ENCODE measurements at regions not wholly inside any gene's neighbourhood (a gene's known extent, or its start where the extent isn't known, plus 50 kb on each side); places are given as distances from the start of the nearest gene placed in this dataset.
"Not testable (repeated sequence)": the region's sequence is repeated elsewhere in the genome, so short reads cannot be mapped to it uniquely, and the experiment has no call there.

GRCh38 chr2:236998236-236998635 is 87.5 kb upstream of the COPS8 start:
- H3K36me3 ChIP-seq (ENCODE audit: insufficient read depth, insufficient read length, low read length), result no peaks in the 10 kb centered on the region

GRCh38 chr2:236998758-236999157 is 86.9 kb upstream of the COPS8 start:
- no peaks in the 10 kb centered on the region for H3K27me3 ChIP-seq (ENCODE audit: insufficient read depth, insufficient read length)
- no peaks in the 10 kb centered on the region for H3K36me3 ChIP-seq (ENCODE audit: insufficient read depth, insufficient read length, low read length)
- DNase-seq (ENCODE audit: low read depth, low spot score), result no peak
- H3K9me3 ChIP-seq (ENCODE audit: insufficient read depth, low read length), result peaks cover 23% of the 10 kb centered on the region
- TF ChIP-seq ZNF274 (IDR thresholded peaks at IDR 0.05; ENCODE audit: low read depth, low read length), result no peak
- no peak for TF ChIP-seq SUZ12 (IDR thresholded peaks at IDR 0.05; ENCODE audit: extremely low read depth, insufficient read depth, insufficient read length)
- no peak for TF ChIP-seq YY1 (IDR thresholded peaks at IDR 0.05; ENCODE audit: insufficient read depth, insufficient read length)
- no peak overlapping the region for H3K9ac ChIP-seq (ENCODE audit: insufficient read length, low read depth)
- no peak overlapping the region for H3K4me3 ChIP-seq (ENCODE audit: insufficient read length, low read depth)
- peaks cover 2% of the 10 kb centered on the region for H3K4me1 ChIP-seq (ENCODE audit: insufficient read depth, insufficient read length)

More at GRCh38 chr2:236998236-236998635, 87.5 kb upstream of the COPS8 start:
- H3K9ac ChIP-seq (ENCODE audit: insufficient read length, low read depth), result no peak overlapping the region
- peaks cover 2% of the 10 kb centered on the region for H3K4me1 ChIP-seq (ENCODE audit: insufficient read depth, insufficient read length)
- TF ChIP-seq SUZ12 (IDR thresholded peaks at IDR 0.05; ENCODE audit: extremely low read depth, insufficient read depth, insufficient read length) (no peak), ZNF274 (IDR thresholded peaks at IDR 0.05; ENCODE audit: low read depth, low read length) (no peak), YY1 (IDR thresholded peaks at IDR 0.05; ENCODE audit: insufficient read depth, insufficient read length) (no peak)
- no peak for DNase-seq (ENCODE audit: low read depth, low spot score)
- H3K27me3 ChIP-seq (ENCODE audit: insufficient read depth, insufficient read length), result no peaks in the 10 kb centered on the region
- no peak overlapping the region for H3K4me3 ChIP-seq (ENCODE audit: insufficient read length, low read depth)
- H3K9me3 ChIP-seq (ENCODE audit: insufficient read depth, low read length), result peaks cover 23% of the 10 kb centered on the region

- H3K4me3 ChIP-seq (ENCODE audit: insufficient read length, low read depth), result no peak overlapping the region
- no peaks in the 10 kb centered on the region for H3K4me1 ChIP-seq (ENCODE audit: insufficient read depth, insufficient read length)
- TF ChIP-seq SUZ12 (IDR thresholded peaks at IDR 0.05; ENCODE audit: extremely low read depth, insufficient read depth, insufficient read length) (no peak), ZNF274 (IDR thresholded peaks at IDR 0.05; ENCODE audit: low read depth, low read length) (no peak), YY1 (IDR thresholded peaks at IDR 0.05; ENCODE audit: insufficient read depth, insufficient read length) (no peak)
- H3K36me3 ChIP-seq (ENCODE audit: insufficient read depth, insufficient read length, low read length), result no peaks in the 10 kb centered on the region
- DNase-seq (ENCODE audit: low read depth, low spot score), result no peak
- H3K9ac ChIP-seq (ENCODE audit: insufficient read length, low read depth), result no peak overlapping the region
- H3K9me3 ChIP-seq (ENCODE audit: insufficient read depth, low read length), result peaks cover 23% of the 10 kb centered on the region
- no peaks in the 10 kb centered on the region for H3K27me3 ChIP-seq (ENCODE audit: insufficient read depth, insufficient read length)
Observed at GRCh38 chr2:237000481-237000880, 85.2 kb upstream of the COPS8 start.

- H3K9ac ChIP-seq (ENCODE audit: insufficient read length, low read depth); H3K4me1 ChIP-seq (ENCODE audit: insufficient read depth, insufficient read length); DNase-seq (ENCODE audit: low read depth, low spot score); H3K36me3 ChIP-seq (ENCODE audit: insufficient read depth, insufficient read length, low read length); H3K27me3 ChIP-seq (ENCODE audit: insufficient read depth, insufficient read length); H3K4me3 ChIP-seq (ENCODE audit: insufficient read length, low read depth); H3K9me3 ChIP-seq (ENCODE audit: insufficient read depth, low read length): not testable (repeated sequence)
Observed at GRCh38 chr2:237005341-237005740, 80.3 kb upstream of the COPS8 start.

GRCh38 chr2:237011206-237011795 is 74.4 kb upstream of the COPS8 start:
- no peaks in the 10 kb centered on the region for H3K4me1 ChIP-seq (ENCODE audit: insufficient read depth, insufficient read length)

GRCh38 chr2:237012004-237012403 is 73.7 kb upstream of the COPS8 start:
- no peak for DNase-seq (ENCODE audit: low read depth, low spot score)

More at GRCh38 chr2:237011206-237011795, 74.4 kb upstream of the COPS8 start:
- Histone ChIP-seq H3K4me3 (ENCODE audit: insufficient read length, low read depth) (no peak overlapping the region), H3K27me3 (ENCODE audit: insufficient read depth, insufficient read length) (no peaks in the 10 kb centered on the region), H3K36me3 (ENCODE audit: insufficient read depth, insufficient read length, low read length) (no peaks in the 10 kb centered on the region), H3K9ac (ENCODE audit: insufficient read length, low read depth) (no peak overlapping the region), H3K9me3 (ENCODE audit: insufficient read depth, low read length) (no peaks in the 10 kb centered on the region)
- no peak for TF ChIP-seq SUZ12 (IDR thresholded peaks at IDR 0.05; ENCODE audit: extremely low read depth, insufficient read depth, insufficient read length)
- TF ChIP-seq YY1 (IDR thresholded peaks at IDR 0.05; ENCODE audit: insufficient read depth, insufficient read length), result no peak
- no peak for TF ChIP-seq ZNF274 (IDR thresholded peaks at IDR 0.05; ENCODE audit: low read depth, low read length)
- no peak for DNase-seq (ENCODE audit: low read depth, low spot score)

GRCh38 chr2:237012577-237013267 is 73.0 kb upstream of the COPS8 start:
- peaks cover 7% of the 10 kb centered on the region; the same call in 1 of the 2 replicates for H3K9me3 ChIP-seq (ENCODE audit: insufficient read depth, low read length)
- no peak overlapping the region for H3K9ac ChIP-seq (ENCODE audit: insufficient read length, low read depth)
- no peaks in the 10 kb centered on the region for H3K36me3 ChIP-seq (ENCODE audit: insufficient read depth, insufficient read length, low read length)
- no peak for DNase-seq (ENCODE audit: low read depth, low spot score)
- no peak overlapping the region for H3K4me3 ChIP-seq (ENCODE audit: insufficient read length, low read depth)
- no peak for TF ChIP-seq YY1 (IDR thresholded peaks at IDR 0.05; ENCODE audit: insufficient read depth, insufficient read length)
- no peak for TF ChIP-seq ZNF274 (IDR thresholded peaks at IDR 0.05; ENCODE audit: low read depth, low read length)
- no peak for TF ChIP-seq SUZ12 (IDR thresholded peaks at IDR 0.05; ENCODE audit: extremely low read depth, insufficient read depth, insufficient read length)
- no peaks in the 10 kb centered on the region for H3K27me3 ChIP-seq (ENCODE audit: insufficient read depth, insufficient read length)
- no peaks in the 10 kb centered on the region for H3K4me1 ChIP-seq (ENCODE audit: insufficient read depth, insufficient read length)

More at GRCh38 chr2:237012004-237012403, 73.7 kb upstream of the COPS8 start:
- H3K4me3 ChIP-seq (ENCODE audit: insufficient read length, low read depth), result no peak overlapping the region
- no peaks in the 10 kb centered on the region for H3K36me3 ChIP-seq (ENCODE audit: insufficient read depth, insufficient read length, low read length)
- TF ChIP-seq SUZ12 (IDR thresholded peaks at IDR 0.05; ENCODE audit: extremely low read depth, insufficient read depth, insufficient read length), result no peak
- TF ChIP-seq ZNF274 (IDR thresholded peaks at IDR 0.05; ENCODE audit: low read depth, low read length), result no peak
- no peak for TF ChIP-seq YY1 (IDR thresholded peaks at IDR 0.05; ENCODE audit: insufficient read depth, insufficient read length)
- H3K4me1 ChIP-seq (ENCODE audit: insufficient read depth, insufficient read length), result no peaks in the 10 kb centered on the region
- peaks cover 7% of the 10 kb centered on the region; the same call in 1 of the 2 replicates for H3K9me3 ChIP-seq (ENCODE audit: insufficient read depth, low read length)
- H3K27me3 ChIP-seq (ENCODE audit: insufficient read depth, insufficient read length), result no peaks in the 10 kb centered on the region
- H3K9ac ChIP-seq (ENCODE audit: insufficient read length, low read depth), result no peak overlapping the region

Data from NT2/D1 (cell line).